Myocyte (in vitro differentiated cells): ENCODE measurements at regions not wholly inside any gene's neighbourhood (a gene's known extent, or its start where the extent isn't known, plus 50 kb on each side); places are given as distances from the start of the nearest gene placed in this dataset.
"Not testable (repeated sequence)": the region's sequence is repeated elsewhere in the genome, so short reads cannot be mapped to it uniquely, and the experiment has no call there.

Experiments
- DNase-seq: peaks from one replicate; pipeline ENCODE4 v3.0.0-alpha.2; 2012; ENCODE audit warnings: low read depth

- no peak for DNase-seq
These were observed 58.1 kb downstream of the NPAP1 start for GRCh38 chr15:24733659-24734058.

- no peak for DNase-seq
These were observed 58.8 kb downstream of the NPAP1 start for GRCh38 chr15:24734396-24734795.

GRCh38 chr15:24745290-24745689 is 69.7 kb downstream of the NPAP1 start:
- DNase-seq: no peak

- DNase-seq: no peak
These were observed 70.5 kb downstream of the NPAP1 start for GRCh38 chr15:24746094-24746493.

- no peak for DNase-seq
These were observed 71.8 kb downstream of the NPAP1 start for GRCh38 chr15:24747376-24747775.

- DNase-seq: no peak
These were observed 73.4 kb downstream of the NPAP1 start for GRCh38 chr15:24748812-24749439.

GRCh38 chr15:24752354-24752753 is 76.8 kb downstream of the NPAP1 start:
- DNase-seq: no peak

GRCh38 chr15:24756101-24756500 is 80.5 kb downstream of the NPAP1 start:
- DNase-seq: no peak

GRCh38 chr15:24760066-24760465 is 84.5 kb downstream of the NPAP1 start:
- DNase-seq: no peak

- peak; percentile 3 for DNase-seq
These were observed 86.2 kb downstream of the NPAP1 start for GRCh38 chr15:24761704-24762302.

GRCh38 chr15:24763891-24764290 is 88.3 kb downstream of the NPAP1 start:
- no peak for DNase-seq

- no peak for DNase-seq
These were observed 89.0 kb downstream of the NPAP1 start for GRCh38 chr15:24764375-24765171.

- DNase-seq: no peak
These were observed 91.0 kb downstream of the NPAP1 start for GRCh38 chr15:24766511-24767133.

- DNase-seq: no peak
These were observed 96.7 kb downstream of the NPAP1 start for GRCh38 chr15:24772266-24772665.

GRCh38 chr15:24772686-24773373 is 97.3 kb downstream of the NPAP1 start:
- DNase-seq: no peak

GRCh38 chr15:24777307-24777706 is 101.7 kb downstream of the NPAP1 start:
- DNase-seq: no peak

GRCh38 chr15:24784506-24784905 is 108.9 kb downstream of the NPAP1 start:
- DNase-seq: no peak

GRCh38 chr15:24786347-24786746 is 110.8 kb downstream of the NPAP1 start:
- DNase-seq: no peak

GRCh38 chr15:24802624-24803023 is 127.0 kb downstream of the NPAP1 start:
- not testable (repeated sequence) for DNase-seq

GRCh38 chr15:24819680-24820079 is 135.1 kb upstream of the SNRPN start:
- no peak for DNase-seq

- DNase-seq: no peak
These were observed 131.3 kb upstream of the SNRPN start for GRCh38 chr15:24823473-24823872.
